ENCODE measurements at regions not wholly inside any gene's neighbourhood (a gene's known extent, or its start where the extent isn't known, plus 50 kb on each side); places are given as distances from the start of the nearest gene placed in this dataset.

DNA sequence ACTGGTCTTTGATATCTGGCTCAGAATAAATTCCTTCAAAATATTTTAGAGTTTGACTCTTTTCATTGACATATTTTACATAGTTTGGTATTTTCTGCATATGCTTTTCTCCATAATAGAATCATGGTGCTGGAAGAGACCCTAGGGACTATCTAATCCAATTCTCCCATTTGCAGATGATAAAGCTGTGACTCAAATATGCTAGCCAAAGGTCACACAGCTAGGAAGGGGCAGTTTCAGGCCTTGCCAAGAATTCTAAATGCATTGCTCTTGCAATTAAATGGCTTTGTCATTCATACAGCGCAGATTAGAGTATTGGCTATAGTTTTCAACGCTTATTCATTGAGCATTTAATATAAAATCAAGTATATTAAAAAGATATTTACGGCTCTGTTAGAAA lies 374.1 kb upstream of the RASGEF1B start:
- TF ChIP-seq, protein P1, sequence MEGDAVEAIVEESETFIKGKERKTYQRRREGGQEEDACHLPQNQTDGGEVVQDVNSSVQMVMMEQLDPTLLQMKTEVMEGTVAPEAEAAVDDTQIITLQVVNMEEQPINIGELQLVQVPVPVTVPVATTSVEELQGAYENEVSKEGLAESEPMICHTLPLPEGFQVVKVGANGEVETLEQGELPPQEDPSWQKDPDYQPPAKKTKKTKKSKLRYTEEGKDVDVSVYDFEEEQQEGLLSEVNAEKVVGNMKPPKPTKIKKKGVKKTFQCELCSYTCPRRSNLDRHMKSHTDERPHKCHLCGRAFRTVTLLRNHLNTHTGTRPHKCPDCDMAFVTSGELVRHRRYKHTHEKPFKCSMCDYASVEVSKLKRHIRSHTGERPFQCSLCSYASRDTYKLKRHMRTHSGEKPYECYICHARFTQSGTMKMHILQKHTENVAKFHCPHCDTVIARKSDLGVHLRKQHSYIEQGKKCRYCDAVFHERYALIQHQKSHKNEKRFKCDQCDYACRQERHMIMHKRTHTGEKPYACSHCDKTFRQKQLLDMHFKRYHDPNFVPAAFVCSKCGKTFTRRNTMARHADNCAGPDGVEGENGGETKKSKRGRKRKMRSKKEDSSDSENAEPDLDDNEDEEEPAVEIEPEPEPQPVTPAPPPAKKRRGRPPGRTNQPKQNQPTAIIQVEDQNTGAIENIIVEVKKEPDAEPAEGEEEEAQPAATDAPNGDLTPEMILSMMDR (IDR thresholded peaks at IDR 0.05; ENCODE audit: low read length): no peak
- TF ChIP-seq EZH2 (IDR thresholded peaks at IDR 0.05; ENCODE audit: borderline replicate concordance, low read length): no peak

Data from OCI-LY1 (cell line).